ENCODE measurements at regions not wholly inside any gene's neighbourhood (a gene's known extent, or its start where the extent isn't known, plus 50 kb on each side); places are given as distances from the start of the nearest gene placed in this dataset.
A peak's percentile ranks its signal among the peaks of the same experiment; 100 is the strongest.

GRCh38 chr5:68010740-68011139 is 204.8 kb upstream of the PIK3R1 start:
- no peak overlapping the region for H2BK120ac ChIP-seq (ENCODE audit: insufficient read depth, low read length, poor library complexity)
- WGBS (ENCODE audit: extremely low coverage, insufficient coverage, insufficient read length): no CpG with 5 or more reads among the region's 2 CpGs

DNA sequence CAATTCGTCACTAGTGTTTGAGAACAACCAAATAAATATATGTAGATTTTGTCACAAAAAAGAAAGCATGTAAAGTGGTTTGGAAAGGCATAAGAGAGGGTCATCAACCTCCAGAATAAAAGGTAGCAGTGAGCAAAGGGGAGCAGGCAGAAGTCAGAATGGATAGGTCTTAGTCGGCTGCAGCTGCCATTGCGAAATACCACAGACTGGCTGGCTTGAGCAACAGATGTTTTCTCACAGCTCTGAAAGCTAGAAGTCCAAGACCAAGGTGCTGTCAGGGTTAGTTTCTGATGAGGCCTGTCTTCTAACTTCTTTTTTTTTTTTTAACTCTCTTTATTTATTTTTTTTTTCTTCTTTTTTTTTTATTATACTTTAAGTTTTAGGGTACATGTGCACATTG is 208.1 kb upstream of the PIK3R1 start:
- H3K9ac ChIP-seq (ENCODE audit: low read length): no peak overlapping the region
- no peak overlapping the region for H2BK5ac ChIP-seq (ENCODE audit: low read depth, low read length, poor library complexity)
- WGBS (ENCODE audit: extremely low coverage, insufficient coverage, insufficient read length): no CpG with 5 or more reads among the region's 3 CpGs

More at GRCh38 chr5:68010740-68011139, 204.8 kb upstream of the PIK3R1 start:
- no peak overlapping the region for H3K23ac ChIP-seq (ENCODE audit: low read length)
- no peaks in the 10 kb centered on the region for H3K27me3 ChIP-seq (ENCODE audit: insufficient read depth, low read length)
- no peak for DNase-seq
- H3K79me2 ChIP-seq (ENCODE audit: control insufficient read depth, insufficient read depth, low read length, poor library complexity): no peaks in the 10 kb centered on the region
- H2AFZ ChIP-seq (ENCODE audit: insufficient read depth, low read length, poor library complexity): no peak overlapping the region
- no peak overlapping the region for H2BK12ac ChIP-seq (ENCODE audit: low read length)
- H3K9ac ChIP-seq (ENCODE audit: low read length): no peak overlapping the region
- no peaks in the 10 kb centered on the region for H3K36me3 ChIP-seq (ENCODE audit: control insufficient read depth in 1 of 2, insufficient read depth in 2 of 2, low read length in 2 of 2)
- H3K79me1 ChIP-seq (ENCODE audit: low read length): no peaks in the 10 kb centered on the region
- no peak overlapping the region for H3K4me3 ChIP-seq (ENCODE audit: low read depth, low read length)
- H4K8ac ChIP-seq (ENCODE audit: low read depth, low read length): no peak overlapping the region
- H2AK5ac ChIP-seq (ENCODE audit: low read length): no peak overlapping the region
- no peak overlapping the region for H3K4ac ChIP-seq (ENCODE audit: low read depth, low read length)
- no peak overlapping the region for H4K12ac ChIP-seq (ENCODE audit: low read depth, low read length)
- no peak overlapping the region for H3K14ac ChIP-seq (ENCODE audit: low read length)
- H3K4me1 ChIP-seq (ENCODE audit: control insufficient read depth in 1 of 2, insufficient read depth in 2 of 2, low read length in 2 of 2): no peaks in the 10 kb centered on the region
- no peak overlapping the region for H3K27ac ChIP-seq (ENCODE audit: low read depth, low read length)
- no peak overlapping the region for H4K91ac ChIP-seq (ENCODE audit: low read depth, low read length)
- no peak overlapping the region for H3K4me2 ChIP-seq (ENCODE audit: low read length)
- no peak overlapping the region for H3K18ac ChIP-seq (ENCODE audit: low read length)
- H3K9me3 ChIP-seq (ENCODE audit: insufficient read depth, low read depth, low read length): no peaks in the 10 kb centered on the region
- no peak overlapping the region for H2BK5ac ChIP-seq (ENCODE audit: low read depth, low read length, poor library complexity)

GRCh38 chr5:68002836-68003235 is 212.7 kb upstream of the PIK3R1 start:
- Histone ChIP-seq H3K4me3 (ENCODE audit: low read depth, low read length) (no peak overlapping the region), H3K27ac (ENCODE audit: low read depth, low read length) (no peak overlapping the region), H2BK5ac (ENCODE audit: low read depth, low read length, poor library complexity) (no peak overlapping the region), H4K12ac (ENCODE audit: low read depth, low read length) (no peak overlapping the region), H3K23ac (ENCODE audit: low read length) (no peak overlapping the region), H4K91ac (ENCODE audit: low read depth, low read length) (no peak overlapping the region), H3K36me3 (ENCODE audit: control insufficient read depth in 1 of 2, insufficient read depth in 2 of 2, low read length in 2 of 2) (no peaks in the 10 kb centered on the region), H3K9ac (ENCODE audit: low read length) (no peak overlapping the region), H2BK12ac (ENCODE audit: low read length) (peak overlapping the region; percentile 9), H3K4ac (ENCODE audit: low read depth, low read length) (no peak overlapping the region), H3K79me2 (ENCODE audit: control insufficient read depth, insufficient read depth, low read length, poor library complexity) (no peaks in the 10 kb centered on the region), H4K8ac (ENCODE audit: low read depth, low read length) (no peak overlapping the region), H2AFZ (ENCODE audit: insufficient read depth, low read length, poor library complexity) (no peak overlapping the region), H3K27me3 (ENCODE audit: insufficient read depth, low read length) (no peaks in the 10 kb centered on the region), H3K79me1 (ENCODE audit: low read length) (no peaks in the 10 kb centered on the region), H3K4me1 (ENCODE audit: control insufficient read depth in 1 of 2, insufficient read depth in 2 of 2, low read length in 2 of 2) (peaks cover 4 to 5% of the 10 kb centered on the region in 2 experiments), H2AK5ac (ENCODE audit: low read length) (no peak overlapping the region), H2BK120ac (ENCODE audit: insufficient read depth, low read length, poor library complexity) (peak overlapping the region; percentile 49), H3K18ac (ENCODE audit: low read length) (no peak overlapping the region), H3K9me3 (ENCODE audit: insufficient read depth, low read depth, low read length) (no peaks in the 10 kb centered on the region), H3K14ac (ENCODE audit: low read length) (no peak overlapping the region), H3K4me2 (ENCODE audit: low read length) (no peak overlapping the region)
- WGBS (ENCODE audit: extremely low coverage, insufficient coverage, insufficient read length): no CpG with 5 or more reads among the region's 3 CpGs
- DNase-seq: no peak

More for the DNA sequence above, 208.1 kb upstream of the PIK3R1 start:
- Histone ChIP-seq H3K79me1 (ENCODE audit: low read length) (no peaks in the 10 kb centered on the region), H3K18ac (ENCODE audit: low read length) (no peak overlapping the region), H2AK5ac (ENCODE audit: low read length) (no peak overlapping the region), H2BK120ac (ENCODE audit: insufficient read depth, low read length, poor library complexity) (no peak overlapping the region), H3K4me1 (ENCODE audit: control insufficient read depth in 1 of 2, insufficient read depth in 2 of 2, low read length in 2 of 2) (no peaks in the 10 kb centered on the region), H3K27ac (ENCODE audit: low read depth, low read length) (no peak overlapping the region), H3K4ac (ENCODE audit: low read depth, low read length) (no peak overlapping the region), H4K91ac (ENCODE audit: low read depth, low read length) (no peak overlapping the region), H4K12ac (ENCODE audit: low read depth, low read length) (no peak overlapping the region), H3K9me3 (ENCODE audit: insufficient read depth, low read depth, low read length) (no peaks in the 10 kb centered on the region), H3K23ac (ENCODE audit: low read length) (no peak overlapping the region), H4K8ac (ENCODE audit: low read depth, low read length) (no peak overlapping the region), H3K27me3 (ENCODE audit: insufficient read depth, low read length) (no peaks in the 10 kb centered on the region), H3K79me2 (ENCODE audit: control insufficient read depth, insufficient read depth, low read length, poor library complexity) (no peaks in the 10 kb centered on the region), H2AFZ (ENCODE audit: insufficient read depth, low read length, poor library complexity) (no peak overlapping the region), H3K14ac (ENCODE audit: low read length) (no peak overlapping the region), H3K36me3 (ENCODE audit: control insufficient read depth in 1 of 2, insufficient read depth in 2 of 2, low read length in 2 of 2) (no peaks in the 10 kb centered on the region), H2BK12ac (ENCODE audit: low read length) (no peak overlapping the region), H3K4me2 (ENCODE audit: low read length) (no peak overlapping the region), H3K4me3 (ENCODE audit: low read depth, low read length) (no peak overlapping the region)
- DNase-seq: peak; percentile 50 to 62

GRCh38 chr5:68000805-68001204 is 214.8 kb upstream of the PIK3R1 start:
- Histone ChIP-seq H3K27ac (ENCODE audit: low read depth, low read length) (no peak overlapping the region), H3K9me3 (ENCODE audit: insufficient read depth, low read depth, low read length) (no peaks in the 10 kb centered on the region), H3K4me2 (ENCODE audit: low read length) (no peak overlapping the region), H2AFZ (ENCODE audit: insufficient read depth, low read length, poor library complexity) (no peak overlapping the region), H3K4me1 (ENCODE audit: control insufficient read depth in 1 of 2, insufficient read depth in 2 of 2, low read length in 2 of 2) (peaks cover 7 to 10% of the 10 kb centered on the region in 2 experiments), H3K36me3 (ENCODE audit: control insufficient read depth in 1 of 2, insufficient read depth in 2 of 2, low read length in 2 of 2) (no peaks in the 10 kb centered on the region), H2AK5ac (ENCODE audit: low read length) (no peak overlapping the region), H3K79me1 (ENCODE audit: low read length) (no peaks in the 10 kb centered on the region), H4K91ac (ENCODE audit: low read depth, low read length) (no peak overlapping the region), H3K23ac (ENCODE audit: low read length) (no peak overlapping the region), H3K79me2 (ENCODE audit: control insufficient read depth, insufficient read depth, low read length, poor library complexity) (no peaks in the 10 kb centered on the region), H3K14ac (ENCODE audit: low read length) (no peak overlapping the region), H4K8ac (ENCODE audit: low read depth, low read length) (no peak overlapping the region), H2BK5ac (ENCODE audit: low read depth, low read length, poor library complexity) (no peak overlapping the region), H2BK120ac (ENCODE audit: insufficient read depth, low read length, poor library complexity) (no peak overlapping the region), H3K4me3 (ENCODE audit: low read depth, low read length) (no peak overlapping the region), H2BK12ac (ENCODE audit: low read length) (no peak overlapping the region), H4K12ac (ENCODE audit: low read depth, low read length) (no peak overlapping the region), H3K27me3 (ENCODE audit: insufficient read depth, low read length) (no peaks in the 10 kb centered on the region), H3K18ac (ENCODE audit: low read length) (no peak overlapping the region), H3K4ac (ENCODE audit: low read depth, low read length) (no peak overlapping the region), H3K9ac (ENCODE audit: low read length) (no peak overlapping the region)
- DNase-seq: no peak
